Astrocyte of the hippocampus (primary cell): ENCODE measurements at regions not wholly inside any gene's neighbourhood (a gene's known extent, or its start where the extent isn't known, plus 50 kb on each side); places are given as distances from the start of the nearest gene placed in this dataset.
"Not testable (repeated sequence)": the region's sequence is repeated elsewhere in the genome, so short reads cannot be mapped to it uniquely, and the experiment has no call there.

Source experiments
- DNase-seq: peaks from one replicate; pipeline ENCODE4 v3.0.0; 2011; ENCODE audit warnings: low read depth, low spot score

- no peak for DNase-seq
Measured at GRCh38 chr6:167392631-167393316, 67.9 kb downstream of the TTLL2 start.

- DNase-seq, result no peak
Measured at GRCh38 chr6:167393731-167394130, 68.8 kb downstream of the TTLL2 start.

- peak; percentile 15 for DNase-seq
Measured at GRCh38 chr6:167394339-167394738, 69.5 kb downstream of the TTLL2 start.

GRCh38 chr6:167394820-167395219, 69.9 kb downstream of the TTLL2 start:
- DNase-seq, result no peak

- no peak for DNase-seq
Measured at GRCh38 chr6:167396068-167396658, 71.3 kb downstream of the TTLL2 start.

- no peak for DNase-seq
Measured at GRCh38 chr6:167396659-167397490, 72.0 kb downstream of the TTLL2 start.

GRCh38 chr6:167397712-167398111, 72.8 kb downstream of the TTLL2 start:
- DNase-seq, result no peak

GRCh38 chr6:167398214-167399050, 73.5 kb downstream of the TTLL2 start:
- DNase-seq, result no peak

GRCh38 chr6:167399051-167399387, 74.1 kb downstream of the TTLL2 start:
- DNase-seq, result no peak

GRCh38 chr6:167399599-167399998, 74.7 kb downstream of the TTLL2 start:
- DNase-seq, result no peak

GRCh38 chr6:167400482-167401138, 75.7 kb downstream of the TTLL2 start:
- no peak for DNase-seq

- DNase-seq, result no peak
Measured at GRCh38 chr6:167401525-167402194, 76.8 kb downstream of the TTLL2 start.

- no peak for DNase-seq
Measured at GRCh38 chr6:167402195-167402686, 77.4 kb downstream of the TTLL2 start.

- DNase-seq, result no peak
Measured at GRCh38 chr6:167403427-167403826, 78.5 kb downstream of the TTLL2 start.

- DNase-seq, result no peak
Measured at GRCh38 chr6:167404385-167405049, 79.6 kb downstream of the TTLL2 start.

- no peak for DNase-seq
Measured at GRCh38 chr6:167405778-167406532, 81.1 kb downstream of the TTLL2 start.

- DNase-seq, result not testable (repeated sequence)
Measured at GRCh38 chr6:167406533-167407238, 81.8 kb downstream of the TTLL2 start.

- no peak for DNase-seq
Measured at GRCh38 chr6:167407239-167408064, 82.6 kb downstream of the TTLL2 start.
